Esophagus muscularis mucosa (tissue), 4 donors: ENCODE measurements at regions not wholly inside any gene's neighbourhood (a gene's known extent, or its start where the extent isn't known, plus 50 kb on each side); places are given as distances from the start of the nearest gene placed in this dataset.

Source experiments
- DNase-seq: peaks from one replicate; pipeline ENCODE4 v3.0.0-alpha.2; 2017; ENCODE audit errors: extremely low spot score
- H3K27ac ChIP-seq, 4 donors: fragments of 200-600 bp; sonication (generic); replicated peaks in 1 of 4; 1 replicate in 3 of 4; 2 replicates in 1 of 4; pipeline ENCODE4 v1.5.1; 2016 to 2019; ENCODE audit warnings: mild to moderate bottlenecking in 1 of 4
- H3K27me3 ChIP-seq, 4 donors: fragments of 200-600 bp; sonication (generic); one replicate each; pipeline versions ENCODE4 v1.5.1 to v1.6.0; 2016 to 2019
- H3K36me3 ChIP-seq, 4 donors: fragments of 200-600 bp; sonication (generic); one replicate each; pipeline ENCODE4 v1.5.1; 2016 to 2019
- H3K4me1 ChIP-seq, 4 donors: fragments of 200-600 bp; sonication (generic); one replicate each; pipeline ENCODE4 v1.5.1; 2016 to 2019
- H3K4me3 ChIP-seq, 4 donors: fragments of 200-600 bp; sonication (generic); 1 replicate in 2 of 4; 2 replicates in 2 of 4; pipeline ENCODE4 v1.5.1; 2016 to 2019; ENCODE audit warnings: mild to moderate bottlenecking in 4 of 4, moderate library complexity in 1 of 4
- H3K9me3 ChIP-seq, 4 donors: fragments of 200-600 bp; sonication (generic); 1 replicate in 3 of 4; 2 replicates in 1 of 4; pipeline ENCODE4 v1.5.1; 2016 to 2019
- CTCF ChIP-seq, 3 experiments: fragments of 200-600 bp in 2 of 3; fragments of 450-650 bp in 1 of 3; sonication (generic) in 2 of 3; IDR thresholded peaks; one replicate each; pipeline ENCODE4 v1.5.1; 2017 to 2019; ENCODE audit warnings: antibody characterized with exemption in 3 of 3, mild to moderate bottlenecking in 2 of 3, moderate library complexity in 1 of 3
- EP300 ChIP-seq: sonication (generic); formaldehyde crosslinking; IDR thresholded peaks from one replicate; pipeline ENCODE4 v1.6.1; 2017; ENCODE audit warnings: antibody characterized with exemption
- POLR2A ChIP-seq: fragments of 450-650 bp; IDR thresholded peaks from one replicate; pipeline ENCODE4 v1.6.1; 2017; ENCODE audit warnings: antibody characterized with exemption, moderate library complexity, mild to moderate bottlenecking, low read depth
- POLR2AphosphoS5 ChIP-seq, 2 donors: sonication (generic); formaldehyde crosslinking; IDR thresholded peaks; one replicate each; pipeline ENCODE4 v1.6.1; 2017; ENCODE audit warnings: antibody characterized with exemption in 2 of 2
- WGBS: methylation state at CpG from one replicate; pipeline ENCODE4 v1.1.5; 2018; 5-methylcytosine and 5-hydroxymethylcytosine counted together
- intact Hi-C: fragments of 100-400 bp; cut with DNase I; formaldehyde crosslinking; loops from one replicate; pipeline ENCODE4 v1.15.1; 2023

GRCh38 chr13:69566104-69566716 is 541.4 kb upstream of the ATXN8OS start:
- Histone ChIP-seq H3K27ac (no peak overlapping the region), H3K36me3 (no peaks in the 10 kb centered on the region), H3K9me3 (no peaks in the 10 kb centered on the region), H3K4me3 (no peak overlapping the region), H3K27me3 (no peaks in the 10 kb centered on the region), H3K4me1 (no peaks in the 10 kb centered on the region)
- no peak for DNase-seq
- intact Hi-C loops: no loop called here
- 92% methylated on average over 6 of the region's 6 CpGs for WGBS
- TF ChIP-seq EP300 (no peak), CTCF (IDR thresholded peaks at IDR 0.05) (no peak), POLR2AphosphoS5 (IDR thresholded peaks at IDR 0.05) (no peak)

- 41% methylated on average over 4 of the region's 4 CpGs for WGBS
- intact Hi-C loops: no loop called here
Measured at GRCh38 chr13:69565334-69565733, 542.3 kb upstream of the ATXN8OS start.

GRCh38 chr13:69556540-69557196 is 551.0 kb upstream of the ATXN8OS start:
- TF ChIP-seq CTCF (IDR thresholded peaks at IDR 0.05) (no peak), EP300 (no peak), POLR2AphosphoS5 (IDR thresholded peaks at IDR 0.05) (no peak), POLR2A (no peak)
- H3K27me3 ChIP-seq: no peaks in the 10 kb centered on the region
- no peak overlapping the region for H3K27ac ChIP-seq
- intact Hi-C loops: no loop called here
- H3K36me3 ChIP-seq: no peaks in the 10 kb centered on the region
- H3K4me1 ChIP-seq: no peaks in the 10 kb centered on the region
- 79% methylated on average over 5 of the region's 5 CpGs for WGBS
- no peak for DNase-seq
- H3K9me3 ChIP-seq: no peaks in the 10 kb centered on the region
- H3K4me3 ChIP-seq: no peak overlapping the region

More at GRCh38 chr13:69565334-69565733, 542.3 kb upstream of the ATXN8OS start:
- H3K4me1 ChIP-seq: no peaks in the 10 kb centered on the region
- H3K4me3 ChIP-seq: no peak overlapping the region
- no peaks in the 10 kb centered on the region for H3K36me3 ChIP-seq
- H3K27ac ChIP-seq: no peak overlapping the region
- H3K27me3 ChIP-seq: no peaks in the 10 kb centered on the region
- DNase-seq: no peak
- TF ChIP-seq POLR2AphosphoS5 (IDR thresholded peaks at IDR 0.05): no peak
- TF ChIP-seq POLR2A: no peak
- no peak for TF ChIP-seq EP300
- TF ChIP-seq CTCF (IDR thresholded peaks at IDR 0.05): no peak
- no peaks in the 10 kb centered on the region for H3K9me3 ChIP-seq

- Histone ChIP-seq H3K27ac (no peak overlapping the region), H3K36me3 (no peaks in the 10 kb centered on the region), H3K4me1 (no peaks in the 10 kb centered on the region), H3K27me3 (no peaks in the 10 kb centered on the region), H3K4me3 (no peak overlapping the region), H3K9me3 (no peaks in the 10 kb centered on the region)
- DNase-seq: no peak
- WGBS: 76% methylated on average over 2 of the region's 2 CpGs
- intact Hi-C loops: no loop called here
- no peak for TF ChIP-seq POLR2AphosphoS5 (IDR thresholded peaks at IDR 0.05)
- no peak for TF ChIP-seq CTCF (IDR thresholded peaks at IDR 0.05)
- TF ChIP-seq POLR2A: no peak
- TF ChIP-seq EP300: no peak
Measured at GRCh38 chr13:69553976-69554375, 553.6 kb upstream of the ATXN8OS start.
